ENCODE measurements at regions not wholly inside any gene's neighbourhood (a gene's known extent, or its start where the extent isn't known, plus 50 kb on each side); places are given as distances from the start of the nearest gene placed in this dataset.
"Not testable (repeated sequence)": the region's sequence is repeated elsewhere in the genome, so short reads cannot be mapped to it uniquely, and the experiment has no call there.

DNA sequence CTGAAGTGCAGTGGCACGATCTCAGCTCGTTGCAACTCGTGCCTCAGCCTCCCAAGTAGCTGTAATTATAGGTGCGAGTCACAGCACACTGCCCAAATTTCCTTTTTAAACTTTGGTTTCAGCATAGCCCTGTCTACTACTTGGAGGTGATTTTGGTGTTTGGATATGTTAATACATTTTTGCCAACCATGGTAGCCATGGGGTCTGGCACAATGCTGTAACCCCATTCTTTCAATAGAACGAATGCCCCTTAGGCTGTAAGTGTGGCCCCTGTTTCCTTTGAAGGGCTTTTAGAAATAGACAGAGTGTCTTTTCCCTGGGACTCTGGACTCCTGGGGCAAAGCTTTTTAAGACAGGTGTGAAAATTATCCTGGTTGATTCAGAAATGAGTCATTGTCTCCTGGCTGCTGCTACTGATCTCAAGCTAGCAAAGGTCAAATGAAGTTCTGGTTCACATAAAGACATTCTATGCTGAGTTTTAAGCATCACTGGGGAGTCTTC lies 141.1 kb upstream of the RUNX1 start:
- no peak for DNase-seq

DNA sequence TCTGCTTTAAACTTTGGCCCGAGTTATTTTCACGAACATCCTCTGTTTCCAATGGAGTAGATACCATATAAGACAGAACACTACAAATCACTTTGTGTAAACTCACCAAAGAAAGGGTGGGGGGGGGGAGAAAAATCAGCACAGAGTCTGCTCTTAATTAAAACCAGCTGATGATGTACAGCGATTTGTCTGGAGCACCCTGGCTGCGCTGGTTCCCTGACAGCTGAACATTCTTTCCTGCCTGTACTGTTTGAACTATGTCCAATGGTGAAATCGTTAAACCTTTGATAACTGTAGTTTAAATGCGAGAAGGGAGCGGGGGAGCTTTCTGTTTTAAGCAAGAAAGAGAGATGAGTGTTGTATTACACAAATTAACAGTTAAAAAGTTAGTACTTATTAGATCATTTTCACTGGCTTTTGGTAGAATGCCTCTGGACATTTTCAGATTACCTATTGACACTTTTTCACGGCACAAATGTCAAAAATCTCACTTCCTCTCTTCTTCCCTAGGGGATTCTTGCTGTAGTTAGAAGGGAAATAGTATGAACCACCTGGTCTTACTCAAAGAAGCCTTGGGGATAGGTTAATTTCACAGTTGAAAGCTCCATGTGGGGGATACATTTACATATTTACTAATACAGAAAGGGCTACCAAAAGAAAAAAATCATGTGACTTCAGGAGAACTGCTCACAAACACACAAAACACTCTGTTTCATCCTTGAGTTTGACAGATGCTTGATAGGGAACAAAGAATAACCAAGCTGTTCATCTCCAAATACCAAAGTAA lies 140.2 kb upstream of the RUNX1 start:
- no peak for DNase-seq

DNA sequence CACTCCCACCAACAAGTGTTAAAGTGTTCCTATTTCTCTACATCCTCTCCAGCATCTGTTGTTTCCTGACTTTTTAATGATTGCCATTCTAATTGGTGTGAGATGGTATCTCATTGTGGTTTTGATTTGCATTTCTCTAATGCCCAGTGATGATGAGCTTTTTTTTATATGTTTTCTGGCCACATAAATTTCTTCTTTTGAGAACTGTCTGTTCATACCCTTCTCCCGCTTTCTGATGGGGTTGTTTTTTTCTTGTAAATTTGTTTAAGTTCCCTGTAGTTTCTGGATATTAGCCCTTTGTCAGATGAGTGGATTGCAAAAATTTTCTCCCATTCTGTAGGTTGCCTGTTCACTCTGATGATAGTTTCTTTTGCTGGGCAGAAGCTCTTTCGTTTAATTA lies 134.3 kb upstream of the RUNX1 start:
- DNase-seq: not testable (repeated sequence)

DNA sequence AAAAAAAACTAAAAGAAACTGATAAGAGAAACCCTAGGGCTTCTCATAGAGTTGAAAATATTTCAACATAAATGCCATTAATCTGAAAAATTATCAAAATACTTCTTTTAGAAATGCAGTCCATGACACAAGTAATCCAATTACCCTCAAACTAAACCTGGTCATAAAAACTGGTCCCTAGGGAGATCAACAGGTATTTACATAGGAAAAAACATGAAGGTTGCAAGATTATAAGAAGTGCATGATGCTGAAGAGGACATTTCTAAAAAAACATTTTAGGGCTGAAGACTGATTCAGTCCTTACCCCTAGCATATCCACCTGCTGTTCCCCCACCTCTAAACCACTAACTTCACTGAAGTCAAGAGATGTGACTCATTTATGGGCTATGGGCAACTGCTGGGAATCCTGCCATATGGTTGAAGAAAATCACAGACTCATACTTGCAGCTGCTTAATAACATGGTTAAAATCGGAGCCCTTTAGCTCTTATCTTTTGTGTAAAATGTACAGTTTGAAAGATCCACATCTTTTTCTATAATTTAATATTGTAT lies 131.0 kb upstream of the RUNX1 start:
- DNase-seq: no peak

DNA sequence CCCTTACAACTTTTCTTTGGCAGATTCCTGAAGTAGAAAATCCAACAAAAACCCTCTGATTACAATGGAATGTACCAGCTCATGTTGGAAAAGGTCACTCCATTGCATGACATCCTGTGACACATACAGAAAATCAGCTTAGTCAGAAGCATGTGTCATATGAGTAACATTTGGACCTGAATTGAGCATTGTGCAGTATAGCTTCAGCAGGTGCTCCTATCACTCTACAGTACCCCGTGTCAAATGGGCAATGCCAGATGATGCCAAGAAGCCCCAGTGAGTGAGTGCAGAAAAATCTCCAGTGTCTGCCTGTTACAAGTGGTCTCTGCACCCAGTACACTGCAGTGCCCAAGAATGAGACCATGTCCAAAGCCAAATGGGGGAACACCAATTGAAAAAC lies 129.7 kb upstream of the RUNX1 start:
- DNase-seq: no peak

DNA sequence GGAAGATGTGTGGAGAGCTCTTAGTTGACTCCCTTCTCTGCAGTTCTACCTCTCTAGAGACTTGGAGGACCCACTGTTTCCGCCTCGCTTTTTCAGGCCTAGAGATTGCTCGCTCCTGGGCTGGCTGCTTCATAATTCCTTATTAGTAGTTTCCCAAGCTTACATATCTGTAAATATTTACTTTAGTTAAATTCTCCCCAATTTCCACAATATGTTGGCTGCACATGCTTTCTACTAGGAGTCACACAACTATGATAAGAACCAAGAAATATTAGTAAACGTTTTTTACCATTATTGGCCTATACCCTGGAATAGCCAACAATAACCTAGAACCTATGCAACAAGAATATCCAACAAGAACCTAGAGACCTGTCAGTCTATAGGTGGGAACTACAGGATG lies 129.0 kb upstream of the RUNX1 start:
- DNase-seq: no peak

DNA sequence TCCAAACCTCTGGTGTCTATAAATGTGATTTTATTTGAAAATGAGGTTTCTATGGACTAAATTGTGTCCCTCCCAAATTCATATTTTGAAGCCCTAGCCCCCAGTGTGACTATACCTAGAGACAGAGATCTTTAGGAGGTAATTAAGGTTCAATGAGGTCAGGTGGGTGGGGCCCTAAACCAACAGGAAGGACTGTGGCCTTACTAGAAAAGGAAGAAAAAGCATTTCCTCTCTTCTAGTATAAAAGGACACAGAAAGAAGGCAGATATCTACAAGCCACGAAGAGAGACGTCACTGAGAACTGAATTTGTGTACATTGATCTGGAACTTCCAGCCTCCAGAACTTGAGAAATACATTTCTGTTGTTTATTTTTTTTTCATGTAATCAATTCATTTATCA lies 123.1 kb upstream of the RUNX1 start:
- no peak for DNase-seq

DNA sequence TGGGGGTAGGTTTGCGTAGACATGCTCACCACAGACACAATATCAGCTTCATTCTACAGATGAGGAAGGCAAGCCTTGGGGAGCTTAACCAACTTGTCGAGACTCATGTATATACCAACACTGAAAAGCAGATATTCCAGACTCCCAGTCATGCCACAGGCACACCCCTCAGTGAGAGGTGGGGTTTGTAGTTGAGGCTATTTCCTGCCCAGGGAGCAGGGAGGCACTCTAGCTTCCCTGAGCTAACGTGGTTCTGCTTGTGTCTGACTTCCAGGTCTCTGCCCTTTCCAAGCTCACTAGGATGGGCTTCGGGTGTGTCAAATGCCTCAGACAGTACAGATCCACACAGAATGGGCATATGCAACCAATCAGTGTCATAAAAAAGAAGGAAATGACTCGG lies 122.3 kb upstream of the RUNX1 start:
- DNase-seq: no peak

DNA sequence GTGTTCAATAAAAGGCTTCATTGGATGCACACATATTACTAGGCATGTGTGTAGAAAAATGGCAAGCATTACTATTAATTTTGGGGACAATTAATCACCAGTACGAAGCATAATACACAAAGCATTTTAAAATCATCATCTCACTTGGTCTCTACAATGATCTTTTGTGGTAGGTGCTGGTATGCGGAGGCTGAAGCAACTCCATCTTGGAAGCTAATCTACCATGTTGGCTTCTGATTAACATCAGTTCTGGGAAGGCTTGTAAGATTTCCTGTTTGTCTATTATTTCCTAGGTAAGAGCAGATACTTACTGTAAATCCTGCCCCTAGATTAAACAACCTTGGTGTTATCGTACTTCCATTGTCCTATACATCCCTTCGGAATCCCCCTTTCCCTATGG lies 121.7 kb upstream of the RUNX1 start:
- DNase-seq: no peak

DNA sequence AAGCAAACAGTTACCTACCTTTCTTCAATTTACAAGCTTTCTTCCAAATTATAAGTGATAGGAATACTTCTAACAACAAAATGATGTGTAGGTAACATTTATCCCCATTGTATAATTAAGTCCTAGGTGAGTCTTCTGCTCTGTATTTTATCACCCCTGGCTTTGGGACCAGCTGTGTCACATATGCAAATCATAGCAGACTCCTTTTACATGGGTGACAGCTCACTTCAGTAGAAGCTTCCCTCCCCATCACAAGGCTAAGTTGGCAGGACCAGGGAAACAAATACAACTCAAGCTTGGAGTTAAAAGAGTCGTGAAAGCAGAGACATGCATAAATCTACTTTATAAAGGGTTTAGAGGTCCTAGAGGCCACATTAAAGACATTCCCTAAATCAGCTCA lies 121.1 kb upstream of the RUNX1 start:
- DNase-seq: no peak

DNA sequence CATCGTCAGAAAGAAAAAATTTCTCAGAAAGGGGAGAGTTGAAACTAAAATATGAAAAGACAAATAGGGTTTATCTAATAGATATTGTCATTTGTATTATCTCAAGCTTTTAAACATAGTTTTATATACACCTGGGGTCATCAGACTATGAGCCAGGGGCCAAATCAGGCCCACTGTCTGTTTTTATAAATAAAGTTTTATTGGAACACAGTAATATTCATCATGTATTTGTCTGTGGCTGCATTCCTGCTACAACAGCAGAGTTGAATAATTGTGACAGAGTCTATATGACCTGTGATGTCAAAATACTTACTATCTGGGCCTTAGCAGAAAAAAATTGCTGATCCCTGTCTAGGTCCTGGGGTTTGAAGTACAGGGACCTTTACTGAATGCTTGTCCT lies 120.5 kb upstream of the RUNX1 start:
- DNase-seq: no peak

DNA sequence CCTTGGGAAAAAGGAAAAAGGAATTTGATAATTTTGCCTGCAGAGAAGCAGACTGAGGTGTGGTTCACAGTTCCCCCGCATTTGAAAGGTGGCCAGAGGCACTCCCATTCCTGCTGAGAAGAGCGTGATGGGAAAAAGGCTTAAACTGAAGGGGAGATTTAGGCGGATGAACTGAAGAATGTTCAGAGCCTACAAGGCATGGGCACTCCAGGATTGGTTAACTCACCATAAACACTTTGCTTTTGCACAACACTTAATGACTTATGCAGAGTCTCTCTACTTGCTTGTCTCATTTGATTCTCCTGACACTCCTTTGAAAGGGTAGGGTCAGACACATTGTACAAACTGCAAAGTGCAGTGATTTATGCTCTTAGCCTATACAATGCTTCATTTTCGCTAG lies 119.6 kb upstream of the RUNX1 start:
- no peak for DNase-seq

DNA sequence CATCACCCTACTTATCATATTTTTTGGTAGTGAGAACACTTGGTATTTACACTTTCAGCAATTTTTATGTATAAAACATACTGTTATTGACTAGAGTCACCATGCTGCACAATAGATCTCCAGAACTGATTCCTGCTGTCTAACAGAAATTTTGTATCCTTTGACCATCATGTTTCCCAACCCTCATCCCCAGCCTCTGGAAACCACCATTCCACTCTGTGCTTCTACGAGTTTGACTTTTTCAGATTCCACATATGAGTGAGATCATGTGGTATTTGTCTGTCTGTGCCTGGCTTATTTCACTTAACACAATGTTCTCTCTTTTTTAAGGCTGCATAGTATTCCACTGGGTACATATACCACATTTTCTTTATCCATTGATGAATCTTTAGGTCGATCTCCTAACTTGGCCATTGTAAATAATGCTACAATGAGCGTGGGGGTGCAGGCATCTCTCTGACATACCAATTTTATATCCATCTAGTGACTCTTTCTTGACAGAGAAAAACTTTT lies 115.9 kb upstream of the RUNX1 start:
- DNase-seq: no peak

DNA sequence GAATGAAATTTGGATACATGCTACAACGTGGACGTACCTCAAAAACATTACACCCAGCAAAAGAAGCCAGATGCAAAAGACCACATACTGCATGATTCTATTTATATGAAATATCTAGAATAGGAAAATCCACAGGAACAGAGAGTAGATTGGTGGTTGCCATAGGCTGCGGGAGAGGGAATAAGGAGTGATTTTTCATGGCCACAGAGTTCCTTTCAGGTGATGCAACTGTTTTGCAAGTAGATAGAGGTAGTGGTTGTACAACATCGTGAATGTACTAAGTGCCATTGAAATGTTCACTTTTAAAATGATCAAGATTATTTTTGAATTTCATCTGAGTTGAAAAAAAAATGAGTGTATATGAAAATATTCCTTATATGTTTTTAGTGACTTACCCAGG lies 115.3 kb upstream of the RUNX1 start:
- DNase-seq: no peak

DNA sequence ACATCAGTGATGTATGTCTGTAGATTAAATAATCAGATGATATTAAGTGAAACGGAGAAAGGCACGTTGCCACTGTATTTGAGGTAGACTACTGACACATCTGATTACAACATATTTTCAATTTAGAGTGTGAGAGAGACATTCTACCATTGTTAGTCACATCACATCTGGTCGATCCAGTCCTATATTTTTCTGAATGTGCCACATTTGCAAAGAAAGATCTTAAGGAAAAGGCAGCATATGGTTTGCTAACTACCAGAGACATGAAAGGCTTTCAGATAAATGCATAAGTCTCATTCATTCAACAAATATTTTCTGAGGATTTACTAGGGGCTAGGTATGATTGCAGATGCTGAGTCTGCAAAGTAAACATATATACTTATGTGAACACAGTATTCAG lies 114.3 kb upstream of the RUNX1 start:
- no peak for DNase-seq

DNA sequence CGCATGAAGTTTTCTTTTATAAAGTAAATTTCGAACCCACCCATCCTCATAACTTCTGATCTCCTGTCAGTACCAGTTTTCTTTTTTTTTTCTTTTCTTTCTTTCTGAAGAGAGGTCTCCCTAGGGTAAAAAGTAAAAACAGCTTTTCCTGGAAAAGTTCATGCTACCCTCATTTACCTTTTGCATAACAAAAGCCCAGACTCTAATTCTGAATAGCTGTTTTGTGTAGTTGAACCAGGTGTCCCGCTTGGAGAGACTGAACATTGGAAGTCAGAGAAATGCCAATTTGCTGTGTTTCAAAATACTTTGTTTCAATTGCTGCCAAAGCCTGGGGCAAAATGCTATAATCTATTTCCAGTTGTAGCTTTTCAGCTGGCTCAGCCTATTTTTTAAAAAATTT lies 113.7 kb upstream of the RUNX1 start:
- DNase-seq: no peak

DNA sequence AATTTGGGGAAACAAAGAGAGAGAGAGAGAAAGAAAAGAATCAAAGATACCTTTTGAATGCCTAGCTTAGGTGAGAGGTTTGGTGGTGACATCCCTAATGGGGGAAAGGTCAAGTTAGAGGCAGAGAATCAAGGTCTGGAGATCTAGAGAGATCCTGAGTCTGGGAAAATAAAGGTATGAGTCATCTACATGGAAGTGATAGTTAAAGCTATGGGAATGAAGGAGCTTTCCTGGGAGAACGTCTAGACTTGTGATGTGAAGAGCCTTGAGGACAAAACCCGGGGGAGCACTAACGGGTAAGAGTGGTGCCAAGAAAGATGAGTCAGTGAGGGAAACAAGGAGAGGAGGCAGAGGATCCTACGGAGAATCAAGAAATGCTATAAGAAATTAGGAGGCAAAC lies 110.8 kb upstream of the RUNX1 start:
- DNase-seq: no peak

DNA sequence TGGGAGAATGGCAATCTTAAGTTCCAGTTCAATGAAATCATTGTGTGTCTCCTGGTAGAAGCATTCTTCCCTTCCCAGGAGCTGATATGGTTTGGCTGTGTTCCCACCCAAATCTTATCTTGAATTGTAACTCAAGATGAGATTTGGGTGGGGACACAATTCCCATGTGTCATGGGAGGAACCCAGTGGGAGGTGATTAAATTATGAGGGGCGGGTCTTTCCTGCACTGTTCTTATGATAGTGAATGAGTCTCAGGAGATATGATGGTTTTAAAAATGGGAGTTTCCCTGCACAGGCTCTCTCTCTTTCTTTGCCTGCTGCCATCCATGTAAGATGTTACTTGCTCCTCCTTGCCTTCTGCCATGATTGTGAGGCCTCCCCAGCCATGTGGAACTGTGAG lies 108.3 kb upstream of the RUNX1 start:
- DNase-seq: not testable (repeated sequence)

DNA sequence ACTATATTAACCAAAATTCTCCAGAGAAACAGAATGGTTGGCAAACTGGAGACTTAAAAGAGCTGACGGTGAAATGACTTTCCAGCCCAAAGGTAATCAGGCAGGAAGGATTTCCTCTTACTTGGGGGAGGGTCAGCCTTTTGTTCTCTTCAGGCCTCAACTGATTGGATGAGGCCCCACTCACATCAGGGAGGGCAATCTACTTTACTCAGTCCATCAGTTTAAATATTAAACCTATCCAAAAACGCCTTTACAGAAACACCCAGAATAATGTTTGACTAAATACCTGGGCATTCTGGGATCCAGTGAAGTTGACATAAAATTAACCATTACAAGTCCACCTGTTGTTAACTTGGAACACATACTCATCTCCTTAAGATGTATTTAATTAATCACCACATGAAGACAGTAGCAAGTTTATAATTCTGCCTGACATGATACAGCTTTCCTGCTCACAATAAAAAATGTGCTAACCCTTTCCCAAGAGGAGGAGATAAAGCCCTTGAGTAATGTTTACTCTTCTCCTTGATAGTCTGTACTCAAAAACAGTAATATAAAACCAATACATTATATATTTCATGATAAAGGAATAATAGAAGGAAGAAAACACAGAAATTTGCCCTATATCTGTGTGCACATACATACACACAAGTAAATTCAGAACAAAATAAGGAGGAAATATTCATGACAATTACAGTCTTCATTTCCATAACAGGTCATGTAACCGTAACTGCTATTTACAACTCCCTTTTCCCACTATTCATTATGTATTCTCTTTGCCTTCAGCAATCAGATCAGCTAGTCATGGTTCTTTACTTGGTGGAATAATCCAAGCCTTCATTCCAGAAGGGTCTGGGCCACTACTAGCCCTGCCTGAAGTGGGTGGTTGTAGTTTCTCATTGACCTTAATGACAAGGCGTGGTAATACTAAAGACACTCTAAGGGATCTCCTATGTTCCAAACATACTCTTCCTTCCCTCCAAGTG lies 107.5 kb upstream of the RUNX1 start:
- no peak for DNase-seq

DNA sequence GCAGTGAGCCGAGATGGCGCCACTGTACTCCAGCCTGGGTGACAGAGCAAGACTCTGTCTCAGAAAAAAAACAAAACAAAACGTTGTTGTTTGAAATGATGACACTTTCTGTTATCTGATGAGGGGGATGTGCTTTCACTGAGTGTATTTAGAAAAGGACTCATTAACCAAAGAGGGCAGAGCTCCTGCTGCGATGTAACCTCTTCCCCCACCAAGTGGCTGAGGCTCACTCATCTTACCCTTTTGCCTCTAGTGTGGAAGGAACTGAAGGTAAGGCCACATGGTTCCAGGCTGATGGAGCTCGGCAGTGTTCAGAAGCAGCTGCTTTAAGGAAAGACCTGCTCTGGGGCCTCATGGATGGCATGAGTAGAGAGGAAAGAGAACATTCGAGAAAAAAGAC lies 105.7 kb upstream of the RUNX1 start:
- DNase-seq: no peak

DNA sequence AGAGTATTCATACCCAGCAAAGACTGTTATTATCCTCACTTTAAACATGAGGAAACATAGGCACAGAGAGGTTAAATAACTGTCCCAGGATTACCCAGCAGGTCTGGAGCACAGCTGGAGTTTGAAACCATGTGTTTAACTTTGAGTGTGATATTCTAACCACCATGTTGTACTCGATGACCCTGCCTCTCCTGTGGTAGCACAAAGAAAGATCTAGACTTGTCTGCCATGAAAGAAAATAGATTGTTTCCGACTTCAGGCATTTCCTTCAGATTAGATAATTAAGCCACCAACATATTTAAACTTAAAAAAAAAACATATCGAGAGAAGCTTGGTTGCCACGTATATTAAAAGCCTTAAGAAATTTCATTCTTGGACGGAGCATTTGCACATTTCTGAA lies 104.6 kb upstream of the RUNX1 start:
- DNase-seq: no peak
